Activated CD4-positive, alpha-beta T cell treated with anti-CD3 and anti-CD28 coated beads, Interleukin-2, Interleukin-4, amounts not matched to agents 100 ng/mL and 50 ng/mL, durations not matched to agents 16 hours and 8 hours (primary cell): ENCODE measurements at regions not wholly inside any gene's neighbourhood (a gene's known extent, or its start where the extent isn't known, plus 50 kb on each side); places are given as distances from the start of the nearest gene placed in this dataset.
"Not testable (repeated sequence)": the region's sequence is repeated elsewhere in the genome, so short reads cannot be mapped to it uniquely, and the experiment has no call there.

Experiments used
- DNase-seq: peaks from one replicate; pipeline ENCODE4 v3.0.0-alpha.2; 2020; ENCODE audit warnings: low spot score

DNA sequence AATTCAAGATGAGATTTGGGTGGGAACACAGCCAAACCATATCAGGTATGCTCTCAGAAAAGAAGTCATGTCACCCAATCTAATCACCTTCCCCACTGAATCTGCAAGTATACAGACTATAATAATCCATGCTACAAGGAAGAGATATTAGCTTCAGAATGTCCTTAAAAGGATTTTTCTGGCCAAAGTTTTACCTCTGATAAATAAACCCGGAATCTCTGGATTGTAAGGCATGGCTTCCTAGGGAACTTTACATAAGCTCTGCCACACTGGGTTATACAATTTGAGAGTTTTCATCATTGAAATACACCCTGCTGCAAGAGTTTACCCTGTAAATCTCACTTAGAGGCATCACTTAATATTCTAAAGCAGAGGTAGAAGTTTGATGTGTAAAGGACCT lies 330.5 kb upstream of the KCNMB2 start:
- no peak for DNase-seq

DNA sequence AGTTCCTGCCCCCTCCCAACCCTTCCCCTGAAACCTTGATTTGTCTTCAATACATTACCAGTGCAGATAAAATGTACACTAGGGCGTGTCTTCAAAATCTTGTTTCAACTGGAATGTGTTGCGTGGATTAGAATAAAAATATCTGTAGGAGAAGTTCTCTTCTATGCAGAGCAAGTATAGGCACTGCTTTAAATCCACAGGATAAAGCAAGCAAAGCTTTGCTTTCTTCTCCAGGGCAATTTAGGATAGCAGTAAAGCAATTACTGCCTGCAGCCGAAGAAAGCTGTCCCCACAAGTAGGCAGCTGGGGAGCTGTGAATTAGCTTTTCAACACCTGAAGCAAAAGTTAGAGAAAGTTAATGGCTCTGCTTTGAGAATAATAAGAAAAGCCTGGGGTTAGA lies 329.7 kb upstream of the KCNMB2 start:
- DNase-seq, result no peak

DNA sequence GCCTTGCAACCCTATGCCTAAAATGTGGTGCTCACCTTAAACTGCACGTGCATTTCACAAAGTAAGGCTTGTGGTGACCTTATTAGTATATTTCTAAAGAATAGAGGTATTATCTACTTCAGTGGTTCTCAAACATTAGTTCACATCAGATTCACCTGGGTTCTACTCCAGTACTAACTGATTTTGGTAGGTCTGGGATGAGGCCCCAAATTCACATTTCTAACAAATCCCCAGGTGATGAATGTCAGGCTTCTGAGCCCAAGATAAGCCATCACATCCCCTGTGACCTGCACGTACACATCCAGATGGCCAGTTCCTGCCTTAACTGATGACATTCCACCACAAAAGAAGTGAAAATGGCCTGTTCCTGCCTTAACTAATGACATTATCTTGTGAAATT lies 329.1 kb upstream of the KCNMB2 start:
- DNase-seq, result not testable (repeated sequence)

- DNase-seq, result not testable (repeated sequence)
Measured at GRCh38 chr3:178207627-178208026, 328.6 kb upstream of the KCNMB2 start.

DNA sequence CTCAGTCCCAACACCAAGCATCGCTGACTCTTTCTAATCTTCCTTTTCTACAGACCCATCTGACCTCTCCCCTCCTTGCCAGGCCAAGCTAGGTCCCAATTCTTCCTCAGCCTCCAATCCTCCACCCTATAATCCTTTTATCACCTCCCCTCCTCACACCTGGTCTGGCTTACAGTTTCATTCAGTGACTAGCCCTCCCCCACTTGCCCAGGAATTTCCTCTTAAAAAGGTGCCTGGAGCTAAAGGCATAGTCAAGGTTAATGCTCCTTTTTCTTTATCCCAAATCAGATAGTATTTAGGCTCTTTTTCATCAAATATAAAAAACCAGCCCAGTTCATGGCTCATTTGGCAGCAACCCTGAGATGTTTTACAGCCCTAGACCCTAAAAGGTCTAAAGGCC lies 327.1 kb upstream of the KCNMB2 start:
- DNase-seq, result not testable (repeated sequence)

DNA sequence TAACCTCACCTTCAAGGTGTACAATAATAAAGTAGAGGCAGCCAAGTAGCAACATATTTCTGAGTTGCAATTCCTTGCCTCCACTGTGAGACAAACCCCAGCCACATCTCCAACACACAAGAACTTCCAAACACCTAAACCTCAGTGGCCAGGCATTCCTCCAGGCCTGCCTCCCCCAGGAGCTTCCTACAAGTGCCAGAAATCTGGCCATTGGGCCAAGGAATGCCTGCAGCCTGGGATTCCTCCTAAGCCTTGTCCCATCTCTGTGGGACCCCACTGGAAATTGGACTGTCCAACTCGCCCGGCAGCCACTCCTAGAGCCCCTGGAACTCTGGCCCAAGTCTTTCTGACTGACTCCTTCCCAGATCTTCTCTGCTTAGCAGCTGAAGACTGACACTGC lies 326.6 kb upstream of the KCNMB2 start:
- DNase-seq, result not testable (repeated sequence)

- DNase-seq, result not testable (repeated sequence)
Measured at GRCh38 chr3:178211086-178211485, 325.1 kb upstream of the KCNMB2 start.

GRCh38 chr3:178217479-178217878 lies 318.8 kb upstream of the KCNMB2 start:
- DNase-seq, result no peak

DNA sequence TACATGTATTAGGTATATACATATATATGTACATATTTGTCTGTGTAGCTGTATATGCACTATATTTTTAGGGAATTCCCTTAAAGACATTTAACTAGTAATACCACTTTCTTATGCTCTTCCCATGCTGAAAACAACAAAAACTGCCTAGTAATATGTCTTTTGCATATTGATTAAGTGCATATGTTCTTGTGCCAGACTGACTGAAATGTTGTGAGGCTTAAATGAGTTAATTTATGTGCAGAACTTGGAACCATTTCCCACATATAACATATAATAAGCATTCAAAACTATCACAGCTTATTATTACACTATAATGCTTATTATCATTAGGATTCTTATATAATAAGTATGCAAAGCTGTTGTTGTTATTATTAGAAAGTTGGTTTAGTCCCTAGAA lies 318.0 kb upstream of the KCNMB2 start:
- DNase-seq, result no peak

- DNase-seq, result not testable (repeated sequence)
Measured at GRCh38 chr3:178219661-178220060, 316.6 kb upstream of the KCNMB2 start.

DNA sequence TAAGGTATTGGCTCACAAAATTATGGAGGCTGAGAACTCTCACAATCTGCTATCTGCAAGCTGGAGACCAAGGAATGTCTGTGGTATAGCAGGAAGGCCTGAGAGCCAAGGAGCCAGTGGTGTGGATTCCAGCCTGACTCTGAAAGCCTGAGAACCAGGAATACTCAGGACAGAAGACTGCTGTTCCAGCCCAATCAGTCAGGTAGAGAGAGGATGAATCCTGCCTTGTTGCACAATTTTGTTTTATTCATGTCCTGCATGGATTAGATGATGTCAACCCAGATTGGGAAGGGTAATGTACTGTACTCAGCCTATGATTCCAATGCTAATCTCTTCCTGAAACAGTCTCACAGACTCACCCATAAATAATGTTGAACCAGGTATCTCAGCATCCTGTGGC lies 312.4 kb upstream of the KCNMB2 start:
- DNase-seq, result no peak

DNA sequence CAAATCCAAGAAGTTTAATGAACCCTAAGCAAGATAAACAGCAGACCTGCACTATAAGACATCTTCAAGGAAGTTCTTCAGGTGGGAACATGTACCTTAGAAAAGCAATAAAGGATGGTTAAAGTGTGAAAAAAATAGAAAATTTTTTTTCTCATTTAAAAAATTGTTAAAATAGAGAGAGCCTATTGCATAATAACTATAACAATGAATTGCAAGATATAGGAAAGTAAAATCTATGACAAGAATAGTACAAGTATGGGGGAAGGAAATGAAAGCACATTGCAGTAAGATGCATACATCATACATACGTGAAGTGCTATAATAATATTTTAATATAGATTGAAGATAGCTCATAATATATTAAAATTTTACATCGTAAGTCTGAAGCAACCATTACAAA lies 310.1 kb upstream of the KCNMB2 start:
- no peak for DNase-seq

DNA sequence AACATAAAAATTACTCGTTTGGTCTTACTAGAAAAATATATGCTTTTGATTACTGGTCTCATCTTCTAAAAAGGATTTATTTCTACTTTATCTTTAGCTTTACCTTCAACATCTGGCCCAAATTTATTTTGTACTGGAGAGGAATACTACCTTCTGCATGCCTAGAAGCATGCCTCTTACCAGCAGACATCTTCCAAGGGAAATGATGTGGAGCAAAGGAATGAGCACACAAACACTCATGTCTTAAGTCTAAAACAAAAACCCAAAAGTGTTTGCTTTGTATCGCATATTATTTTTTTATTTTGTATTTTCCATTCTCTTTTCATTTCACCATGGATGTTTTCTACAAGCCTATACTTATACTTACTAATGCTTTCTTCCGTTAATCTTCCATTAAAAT lies 304.6 kb upstream of the KCNMB2 start:
- no peak for DNase-seq

- DNase-seq, result no peak
Measured at GRCh38 chr3:178233371-178234071, 302.7 kb upstream of the KCNMB2 start.

DNA sequence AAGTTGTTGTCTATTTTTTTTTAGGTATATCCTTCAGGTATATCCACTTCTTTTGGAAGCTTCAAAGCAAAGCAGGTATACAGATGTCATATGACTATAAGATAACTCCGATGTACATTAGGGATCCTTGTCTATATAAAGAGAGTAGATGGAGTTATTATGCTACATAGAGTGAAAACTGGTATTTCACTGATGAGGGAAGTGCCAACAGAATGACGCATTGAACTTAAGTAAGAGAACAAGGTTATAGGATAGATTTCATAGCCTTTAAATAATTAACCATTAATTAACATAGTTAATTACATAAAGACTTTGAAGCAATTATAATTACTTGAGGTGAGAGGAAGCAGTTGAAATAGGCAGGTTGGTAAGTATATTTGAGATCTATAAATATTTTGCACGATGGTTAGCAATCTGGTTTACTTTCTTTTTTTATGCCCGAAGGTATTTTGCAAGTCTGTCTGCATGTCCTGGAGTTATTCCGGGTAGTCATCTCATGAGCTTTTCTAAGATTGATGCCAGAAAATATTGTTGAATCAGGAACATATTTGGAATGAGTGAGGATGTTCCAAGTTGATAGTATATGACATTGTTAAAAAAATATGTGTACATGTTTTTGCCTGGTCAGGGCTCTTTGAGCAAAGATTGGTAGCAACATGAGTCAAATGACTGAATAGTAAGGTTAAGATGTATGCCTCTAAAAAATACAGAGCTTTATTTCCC lies 299.5 kb upstream of the KCNMB2 start:
- no peak for DNase-seq

- no peak for DNase-seq
Measured at GRCh38 chr3:178238179-178238578, 298.1 kb upstream of the KCNMB2 start.

GRCh38 chr3:178244733-178245709 lies 291.2 kb upstream of the KCNMB2 start:
- DNase-seq, result no peak

- no peak for DNase-seq
Measured at GRCh38 chr3:178246004-178246403, 290.2 kb upstream of the KCNMB2 start.

DNA sequence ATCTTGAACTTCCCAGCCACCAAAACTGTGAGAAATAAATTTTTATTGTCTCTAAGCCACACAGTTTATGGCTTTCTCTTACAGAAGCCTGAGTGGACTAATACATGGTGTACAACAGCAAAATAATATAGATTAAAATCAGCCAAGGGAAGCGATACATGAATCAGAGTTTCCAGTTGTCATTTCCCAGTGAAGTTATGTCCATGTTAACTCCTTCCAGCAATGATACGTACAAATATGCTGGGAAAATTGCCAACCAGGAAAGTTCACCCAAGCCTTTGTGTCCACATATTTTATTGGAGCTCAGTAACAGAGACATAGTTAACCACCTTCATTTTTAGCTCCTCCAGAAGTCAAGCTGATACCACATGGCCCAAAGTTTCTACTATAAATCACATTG lies 280.9 kb upstream of the KCNMB2 start:
- DNase-seq, result no peak

DNA sequence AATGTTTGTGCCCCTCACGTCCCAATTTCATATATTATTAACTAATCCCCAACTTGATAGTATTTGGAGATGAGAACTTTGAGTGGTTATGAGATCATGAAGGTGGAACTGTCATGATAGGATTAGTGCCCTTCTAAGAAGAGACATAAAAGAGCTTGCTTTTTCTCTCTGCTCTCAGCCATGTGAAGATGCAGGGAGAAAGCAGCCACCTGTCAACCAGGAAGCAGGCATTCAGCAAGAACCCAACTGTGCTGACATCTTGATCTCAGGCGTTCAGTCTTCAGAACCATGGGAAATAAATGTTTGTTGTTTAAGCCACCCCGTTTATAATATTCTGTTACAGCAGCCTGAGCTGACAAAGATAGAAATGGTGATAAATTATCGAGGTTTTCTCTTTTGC lies 278.7 kb upstream of the KCNMB2 start:
- no peak for DNase-seq

DNA sequence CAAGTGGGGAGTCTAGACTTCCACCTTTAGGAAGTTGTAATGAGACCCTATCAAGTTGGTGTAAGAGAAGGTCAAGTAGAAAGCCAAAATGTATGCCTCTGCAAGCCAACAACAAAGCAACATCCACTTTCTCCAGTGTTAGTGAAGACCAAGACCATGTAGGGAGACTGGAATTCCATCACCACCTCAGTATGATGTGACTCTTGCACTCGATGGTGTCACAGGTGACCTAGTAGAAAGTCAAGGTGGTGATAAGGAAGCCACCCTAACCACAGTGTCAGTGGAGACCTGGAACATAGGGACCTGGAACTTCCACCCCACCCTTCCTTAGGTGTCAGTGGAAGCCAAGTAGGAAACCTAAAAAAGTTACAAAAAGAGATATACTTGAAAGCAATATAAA lies 278.1 kb upstream of the KCNMB2 start:
- no peak for DNase-seq

- no peak for DNase-seq
Measured at GRCh38 chr3:178259703-178260102, 276.5 kb upstream of the KCNMB2 start.
